BE2C (cell line): ENCODE measurements at regions not wholly inside any gene's neighbourhood (a gene's known extent, or its start where the extent isn't known, plus 50 kb on each side); places are given as distances from the start of the nearest gene placed in this dataset.

ENCODE experiments used
- DNase-seq: peaks from one replicate; pipeline ENCODE4 v3.0.0-alpha.2; 2020
- H3K27me3 ChIP-seq: fragments of 250-450 bp; sonication (Bioruptor Pico); 2 replicates; pipeline ENCODE4 v1.5.1; 2020; ENCODE audit warnings: mild to moderate bottlenecking
- H3K36me3 ChIP-seq: fragments of 250-450 bp; sonication (Bioruptor Pico); 2 replicates; pipeline ENCODE4 v1.5.1; 2020; ENCODE audit warnings: mild to moderate bottlenecking
- H3K4me1 ChIP-seq: fragments of 250-450 bp; sonication (Bioruptor Pico); 2 replicates; pipeline ENCODE4 v1.5.1; 2020
- H3K4me3 ChIP-seq: 2 replicates; pipeline ENCODE4 v1.5.1; 2011; ENCODE audit warnings: low read depth, low read length
- H3K9me3 ChIP-seq: fragments of 250-450 bp; sonication (Bioruptor Pico); 2 replicates; pipeline ENCODE4 v1.5.1; 2020
- CTCF ChIP-seq: IDR thresholded peaks from 2 replicates; pipeline ENCODE4 v1.5.1; 2012; ENCODE audit warnings: mild to moderate bottlenecking, low read depth, low read length

GRCh38 chr18:30103881-30104280 lies 938.7 kb downstream of the DSC3 start:
- Histone ChIP-seq H3K9me3 (no peaks in the 10 kb centered on the region), H3K4me1 (no peaks in the 10 kb centered on the region), H3K4me3 (no peak overlapping the region), H3K36me3 (no peaks in the 10 kb centered on the region), H3K27me3 (no peaks in the 10 kb centered on the region)
- TF ChIP-seq CTCF, result no peak
- no peak for DNase-seq

DNA sequence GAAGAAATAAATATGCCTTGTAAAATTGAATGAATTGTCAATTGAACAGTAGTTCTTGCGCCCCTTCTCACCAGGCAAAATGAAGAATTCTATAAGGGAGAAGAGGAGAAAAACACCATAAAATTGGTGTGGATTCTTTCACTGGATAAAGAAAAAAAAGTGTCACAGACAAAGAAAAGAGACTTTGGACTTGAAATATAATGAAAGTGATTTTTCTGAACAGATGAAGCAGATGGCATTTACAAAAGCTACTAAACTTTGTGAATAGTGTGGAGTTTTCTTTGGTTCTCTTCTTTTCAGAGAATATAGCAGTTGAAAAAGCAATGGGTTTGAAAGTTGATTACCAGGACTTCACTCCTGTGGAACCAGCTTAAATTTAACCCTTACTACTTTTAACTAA lies 945.7 kb downstream of the DSC3 start:
- H3K4me3 ChIP-seq, result no peak overlapping the region
- DNase-seq, result no peak
- no peaks in the 10 kb centered on the region for H3K27me3 ChIP-seq
- H3K4me1 ChIP-seq, result no peaks in the 10 kb centered on the region
- H3K9me3 ChIP-seq, result no peaks in the 10 kb centered on the region
- no peak for TF ChIP-seq CTCF
- no peaks in the 10 kb centered on the region for H3K36me3 ChIP-seq

GRCh38 chr18:30094556-30094955 lies 948.0 kb downstream of the DSC3 start:
- no peak for DNase-seq
- Histone ChIP-seq H3K4me3 (no peak overlapping the region), H3K36me3 (no peaks in the 10 kb centered on the region), H3K27me3 (no peaks in the 10 kb centered on the region), H3K9me3 (no peaks in the 10 kb centered on the region), H3K4me1 (no peaks in the 10 kb centered on the region)
- no peak for TF ChIP-seq CTCF

GRCh38 chr18:30093376-30093775 lies 949.2 kb downstream of the DSC3 start:
- DNase-seq, result no peak
- Histone ChIP-seq H3K36me3 (no peaks in the 10 kb centered on the region), H3K27me3 (no peaks in the 10 kb centered on the region), H3K9me3 (no peaks in the 10 kb centered on the region), H3K4me3 (no peak overlapping the region), H3K4me1 (no peaks in the 10 kb centered on the region)
- no peak for TF ChIP-seq CTCF

DNA sequence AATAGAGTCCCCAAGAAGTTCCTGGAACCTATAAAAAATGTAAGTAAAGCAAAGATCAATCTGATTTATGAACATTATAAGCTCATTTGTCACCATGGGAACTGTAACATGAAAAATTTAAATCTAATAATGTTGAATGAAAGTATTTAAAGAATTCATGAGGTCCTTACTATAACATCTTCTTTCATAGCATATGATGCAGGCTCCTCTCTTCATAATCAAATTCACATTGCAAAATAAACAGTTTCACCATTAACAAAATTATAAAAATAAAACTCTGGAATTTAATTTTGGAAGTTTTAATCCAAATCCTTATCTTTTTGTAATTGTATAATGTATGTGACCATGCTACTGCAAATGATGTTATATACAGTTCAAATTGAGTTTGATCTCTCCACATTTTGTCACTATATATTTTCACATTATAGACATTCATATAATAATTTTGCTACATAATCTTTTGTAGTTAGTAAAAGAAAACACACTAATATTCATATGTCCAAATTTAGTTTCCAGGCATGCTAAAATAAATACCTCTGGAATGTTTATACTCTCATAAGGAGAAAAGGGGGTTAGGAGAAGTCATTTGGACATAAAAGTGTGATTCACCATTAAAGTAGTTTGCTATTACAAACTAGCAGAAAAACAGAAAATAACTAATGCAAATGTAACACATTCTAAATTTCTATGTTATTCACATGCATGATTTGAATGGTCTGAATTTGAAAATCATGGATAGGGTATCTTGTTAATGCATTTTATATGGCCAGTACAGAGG lies 954.1 kb downstream of the DSC3 start:
- no peak overlapping the region for H3K4me3 ChIP-seq
- H3K9me3 ChIP-seq, result no peaks in the 10 kb centered on the region
- no peaks in the 10 kb centered on the region for H3K27me3 ChIP-seq
- no peaks in the 10 kb centered on the region for H3K4me1 ChIP-seq
- TF ChIP-seq CTCF, result no peak
- H3K36me3 ChIP-seq, result no peaks in the 10 kb centered on the region
- no peak for DNase-seq

DNA sequence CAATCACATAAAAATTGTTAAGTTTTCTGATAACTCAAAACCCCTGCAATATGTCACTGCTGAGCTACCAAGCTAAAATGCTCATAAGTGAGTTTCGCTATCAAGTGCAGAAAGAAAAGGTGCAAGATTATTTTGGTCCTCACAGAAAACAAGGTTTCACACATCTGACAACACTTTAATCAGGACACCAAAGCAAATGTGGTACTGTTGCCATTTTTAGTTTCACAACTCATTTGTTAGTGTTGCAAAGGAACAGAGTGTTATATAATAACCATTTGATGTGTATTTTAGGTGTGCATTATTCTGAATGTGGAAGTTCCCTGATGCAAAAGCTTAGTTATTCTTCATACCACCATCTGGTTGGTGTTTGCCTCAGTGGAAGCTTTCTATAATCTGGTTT lies 956.2 kb downstream of the DSC3 start:
- DNase-seq, result no peak
- Histone ChIP-seq H3K9me3 (no peaks in the 10 kb centered on the region), H3K36me3 (no peaks in the 10 kb centered on the region), H3K27me3 (no peaks in the 10 kb centered on the region), H3K4me3 (no peak overlapping the region), H3K4me1 (no peaks in the 10 kb centered on the region)
- no peak for TF ChIP-seq CTCF
